AG10803 (cell line): ENCODE measurements at regions not wholly inside any gene's neighbourhood (a gene's known extent, or its start where the extent isn't known, plus 50 kb on each side); places are given as distances from the start of the nearest gene placed in this dataset.
"Not testable (repeated sequence)": the region's sequence is repeated elsewhere in the genome, so short reads cannot be mapped to it uniquely, and the experiment has no call there.

Source experiments
- DNase-seq: peaks from one replicate; pipeline ENCODE4 v3.0.0; 2010; ENCODE audit warnings: low read depth
- H3K4me3 ChIP-seq: 2 replicates; pipeline ENCODE4 v1.5.1; 2011; ENCODE audit warnings: mild to moderate bottlenecking, low read length, control low read depth
- CTCF ChIP-seq: conservative IDR thresholded peaks from 2 replicates; pipeline ENCODE4 v1.5.1; 2011; ENCODE audit warnings: mild to moderate bottlenecking, low read length, control low read depth, inconsistent platforms

- H3K4me3 ChIP-seq, DNase-seq: not testable (repeated sequence)
Observed at GRCh38 chr7:65656494-65657188, 216.2 kb upstream of the VKORC1L1 start.

GRCh38 chr7:65683362-65683761 is 189.5 kb upstream of the VKORC1L1 start:
- not testable (repeated sequence) for DNase-seq, H3K4me3 ChIP-seq

- not testable (repeated sequence) for DNase-seq, H3K4me3 ChIP-seq
Observed at GRCh38 chr7:65699026-65699714, 173.7 kb upstream of the VKORC1L1 start.

- H3K4me3 ChIP-seq, DNase-seq: not testable (repeated sequence)
Observed at GRCh38 chr7:65699715-65700356, 173.0 kb upstream of the VKORC1L1 start.

GRCh38 chr7:65719123-65719798 is 153.6 kb upstream of the VKORC1L1 start:
- not testable (repeated sequence) for DNase-seq, H3K4me3 ChIP-seq

- peak; percentile 12 for DNase-seq
- no peak overlapping the region for H3K4me3 ChIP-seq
- peak; percentile 78 for TF ChIP-seq CTCF
Observed at GRCh38 chr7:65722361-65722792, 150.5 kb upstream of the VKORC1L1 start.

GRCh38 chr7:65727182-65727581 is 145.7 kb upstream of the VKORC1L1 start:
- not testable (repeated sequence) for H3K4me3 ChIP-seq, DNase-seq

GRCh38 chr7:65731129-65731528 is 141.7 kb upstream of the VKORC1L1 start:
- no peak overlapping the region; the same call in 1 of the 2 replicates for H3K4me3 ChIP-seq
- no peak for DNase-seq
- no peak for TF ChIP-seq CTCF

GRCh38 chr7:65731562-65732035 is 141.3 kb upstream of the VKORC1L1 start:
- peak overlapping the region; percentile 30 for H3K4me3 ChIP-seq
- peak; percentile 15 for DNase-seq
- TF ChIP-seq CTCF: peak; percentile 26

- no peak for TF ChIP-seq CTCF
- no peak for DNase-seq
- no peak overlapping the region for H3K4me3 ChIP-seq
Observed at GRCh38 chr7:65744406-65744805, 128.5 kb upstream of the VKORC1L1 start.
